HG03280 (cell line): ENCODE measurements at regions not wholly inside any gene's neighbourhood (a gene's known extent, or its start where the extent isn't known, plus 50 kb on each side); places are given as distances from the start of the nearest gene placed in this dataset.

Experiments
- ATAC-seq: cut with Tn5 transposase; IDR thresholded peaks from one replicate; pipeline ENCODE4 v1.9.1; 2021; ENCODE audit warnings: mild to moderate bottlenecking, moderate library complexity; ENCODE audit not compliant: unreplicated experiment

GRCh38 chr16:49027420-49027819 lies 254.2 kb downstream of the CBLN1 start:
- no peak for ATAC-seq

GRCh38 chr16:49026566-49027181 lies 255.0 kb downstream of the CBLN1 start:
- ATAC-seq, result no peak

GRCh38 chr16:49024896-49025295 lies 256.7 kb downstream of the CBLN1 start:
- ATAC-seq, result no peak

- no peak for ATAC-seq
Measured at GRCh38 chr16:49024016-49024415, 257.6 kb downstream of the CBLN1 start.

GRCh38 chr16:49023050-49023449 lies 258.6 kb downstream of the CBLN1 start:
- ATAC-seq, result no peak

GRCh38 chr16:49022351-49022963 lies 259.2 kb downstream of the CBLN1 start:
- no peak for ATAC-seq

GRCh38 chr16:49021136-49021535 lies 260.5 kb downstream of the CBLN1 start:
- ATAC-seq, result no peak

GRCh38 chr16:49020436-49020835 lies 261.2 kb downstream of the CBLN1 start:
- no peak for ATAC-seq

- no peak for ATAC-seq
Measured at GRCh38 chr16:49019831-49020230, 261.8 kb downstream of the CBLN1 start.

GRCh38 chr16:49019081-49019633 lies 262.5 kb downstream of the CBLN1 start:
- ATAC-seq, result no peak

GRCh38 chr16:49018259-49018931 lies 263.2 kb downstream of the CBLN1 start:
- ATAC-seq, result no peak

- no peak for ATAC-seq
Measured at GRCh38 chr16:49017501-49017900, 264.1 kb downstream of the CBLN1 start.

GRCh38 chr16:49016461-49016860 lies 265.2 kb downstream of the CBLN1 start:
- ATAC-seq, result no peak

GRCh38 chr16:49015225-49015592 lies 266.4 kb downstream of the CBLN1 start:
- ATAC-seq, result no peak

- ATAC-seq, result no peak
Measured at GRCh38 chr16:49014277-49015224, 267.1 kb downstream of the CBLN1 start.

- ATAC-seq, result no peak
Measured at GRCh38 chr16:49013727-49014080, 267.9 kb downstream of the CBLN1 start.

- ATAC-seq, result no peak
Measured at GRCh38 chr16:49012961-49013726, 268.5 kb downstream of the CBLN1 start.

- ATAC-seq, result no peak
Measured at GRCh38 chr16:49011901-49012300, 269.7 kb downstream of the CBLN1 start.

GRCh38 chr16:49010879-49011278 lies 270.8 kb downstream of the CBLN1 start:
- no peak for ATAC-seq

- ATAC-seq, result no peak
Measured at GRCh38 chr16:49010396-49010795, 271.2 kb downstream of the CBLN1 start.
